ENCODE measurements at regions not wholly inside any gene's neighbourhood (a gene's known extent, or its start where the extent isn't known, plus 50 kb on each side); places are given as distances from the start of the nearest gene placed in this dataset.

DNA sequence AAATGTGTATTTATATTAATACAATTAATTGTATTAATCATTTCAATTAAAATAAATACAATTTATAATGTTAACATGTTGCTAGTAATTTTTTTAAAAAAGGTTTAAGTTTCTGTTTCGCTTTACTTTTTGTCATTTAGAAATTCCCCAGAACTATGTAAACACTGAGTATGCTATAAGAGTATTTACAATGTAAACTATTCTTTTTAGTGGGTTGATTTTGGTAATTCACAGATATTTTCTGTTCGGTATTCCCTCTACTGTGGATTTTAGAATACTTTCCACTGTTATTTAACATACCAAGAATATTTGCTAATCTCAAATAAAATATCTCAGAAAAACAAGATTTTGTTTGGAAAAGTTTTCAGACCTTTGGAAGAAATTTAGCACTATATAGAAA, 1564.4 kb downstream of the EFNA5 start:
- Histone ChIP-seq H3K9ac (ENCODE audit: insufficient read depth in 1 of 2, low read length in 2 of 2) (no peak overlapping the region), H3K4me3 (no peak overlapping the region), H3K9me3 (ENCODE audit: control insufficient read depth in 4 of 4, insufficient read depth in 3 of 4, low read length in 3 of 4) (no peaks in the 10 kb centered on the region), H3K36me3 (ENCODE audit: control insufficient read depth in 4 of 4, insufficient read depth in 4 of 4, low read length in 4 of 4) (no peaks in the 10 kb centered on the region), H3K27ac (ENCODE audit: low read depth in 1 of 2, low read length in 1 of 2) (no peak overlapping the region), H3K27me3 (ENCODE audit: control insufficient read depth in 3 of 3, insufficient read depth in 3 of 3, low read length in 2 of 3) (no peaks in the 10 kb centered on the region), H3K4me1 (ENCODE audit: control insufficient read depth in 5 of 5, insufficient read depth in 5 of 5, low read length in 5 of 5) (no peaks in the 10 kb centered on the region)
- WGBS, 2 donors: 57 to 79% methylated on average over 2 of the region's 2 CpGs
- no peak for DNase-seq
- TF ChIP-seq, protein P1, sequence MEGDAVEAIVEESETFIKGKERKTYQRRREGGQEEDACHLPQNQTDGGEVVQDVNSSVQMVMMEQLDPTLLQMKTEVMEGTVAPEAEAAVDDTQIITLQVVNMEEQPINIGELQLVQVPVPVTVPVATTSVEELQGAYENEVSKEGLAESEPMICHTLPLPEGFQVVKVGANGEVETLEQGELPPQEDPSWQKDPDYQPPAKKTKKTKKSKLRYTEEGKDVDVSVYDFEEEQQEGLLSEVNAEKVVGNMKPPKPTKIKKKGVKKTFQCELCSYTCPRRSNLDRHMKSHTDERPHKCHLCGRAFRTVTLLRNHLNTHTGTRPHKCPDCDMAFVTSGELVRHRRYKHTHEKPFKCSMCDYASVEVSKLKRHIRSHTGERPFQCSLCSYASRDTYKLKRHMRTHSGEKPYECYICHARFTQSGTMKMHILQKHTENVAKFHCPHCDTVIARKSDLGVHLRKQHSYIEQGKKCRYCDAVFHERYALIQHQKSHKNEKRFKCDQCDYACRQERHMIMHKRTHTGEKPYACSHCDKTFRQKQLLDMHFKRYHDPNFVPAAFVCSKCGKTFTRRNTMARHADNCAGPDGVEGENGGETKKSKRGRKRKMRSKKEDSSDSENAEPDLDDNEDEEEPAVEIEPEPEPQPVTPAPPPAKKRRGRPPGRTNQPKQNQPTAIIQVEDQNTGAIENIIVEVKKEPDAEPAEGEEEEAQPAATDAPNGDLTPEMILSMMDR (IDR thresholded peaks at IDR 0.05; ENCODE audit: control extremely low read depth, extremely low read depth): no peak
- ATAC-seq (ENCODE audit: insufficient read depth, low FRiP score): no peak

DNA sequence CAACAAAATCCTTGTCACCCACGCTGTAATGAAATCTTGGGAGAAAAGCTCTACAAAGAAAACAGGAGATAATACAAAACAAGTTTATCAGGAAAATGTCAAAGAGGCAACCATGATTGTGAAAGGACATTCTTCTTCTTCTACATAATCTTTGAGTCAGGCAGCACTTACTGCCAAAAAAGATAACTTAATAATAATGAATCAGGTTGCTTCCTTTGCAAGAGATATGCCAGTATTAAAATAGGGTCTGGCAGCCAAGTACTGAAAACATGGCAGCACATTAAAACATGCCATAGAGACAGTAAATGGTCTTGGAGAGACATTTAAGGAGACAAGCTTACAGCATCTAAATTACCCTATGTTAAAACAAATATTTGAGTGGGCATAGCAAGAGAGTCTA, 1573.4 kb downstream of the EFNA5 start:
- H3K9ac ChIP-seq (ENCODE audit: insufficient read depth in 1 of 2, low read length in 2 of 2): no peak overlapping the region
- TF ChIP-seq, protein P1 (IDR thresholded peaks at IDR 0.05; ENCODE audit: control extremely low read depth, extremely low read depth): no peak
- H3K27ac ChIP-seq (ENCODE audit: low read depth in 1 of 2, low read length in 1 of 2): no peak overlapping the region
- no peaks in the 10 kb centered on the region for H3K4me1 ChIP-seq (ENCODE audit: control insufficient read depth in 5 of 5, insufficient read depth in 5 of 5, low read length in 5 of 5)
- 56 to 59% methylated on average over 1 of the region's 1 CpG for WGBS, 2 donors
- H3K27me3 ChIP-seq (ENCODE audit: control insufficient read depth in 3 of 3, insufficient read depth in 3 of 3, low read length in 2 of 3): no peaks in the 10 kb centered on the region
- no peak overlapping the region for H3K4me3 ChIP-seq
- DNase-seq (no peak), ATAC-seq (ENCODE audit: insufficient read depth, low FRiP score) (no peak)
- no peaks in the 10 kb centered on the region for H3K9me3 ChIP-seq (ENCODE audit: control insufficient read depth in 4 of 4, insufficient read depth in 3 of 4, low read length in 3 of 4)
- H3K36me3 ChIP-seq (ENCODE audit: control insufficient read depth in 4 of 4, insufficient read depth in 4 of 4, low read length in 4 of 4): no peaks in the 10 kb centered on the region

DNA sequence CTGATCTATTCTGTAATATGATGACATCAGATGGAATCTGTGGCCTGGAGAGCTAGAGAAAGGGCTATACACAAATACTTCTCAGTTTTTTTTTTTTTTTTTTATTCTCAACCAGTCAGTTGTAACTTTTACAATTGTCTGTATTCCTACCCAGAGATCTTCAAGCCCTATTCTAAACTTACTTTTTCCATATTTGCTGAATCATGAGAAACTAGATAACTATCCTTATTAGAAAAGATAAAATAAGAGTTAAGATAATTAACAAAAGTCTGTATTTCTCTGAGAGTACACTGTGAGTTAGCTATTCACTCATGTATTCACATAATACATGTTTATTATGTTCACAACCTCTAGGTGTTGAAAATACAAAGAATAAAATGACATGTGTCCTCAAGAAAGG, 1575.9 kb downstream of the EFNA5 start:
- Histone ChIP-seq H3K4me3 (no peak overlapping the region), H3K27ac (ENCODE audit: low read depth in 1 of 2, low read length in 1 of 2) (no peak overlapping the region), H3K9me3 (ENCODE audit: control insufficient read depth in 4 of 4, insufficient read depth in 3 of 4, low read length in 3 of 4) (no peaks in the 10 kb centered on the region), H3K4me1 (ENCODE audit: control insufficient read depth in 5 of 5, insufficient read depth in 5 of 5, low read length in 5 of 5) (no peaks in the 10 kb centered on the region), H3K9ac (ENCODE audit: insufficient read depth in 1 of 2, low read length in 2 of 2) (no peak overlapping the region), H3K27me3 (ENCODE audit: control insufficient read depth in 3 of 3, insufficient read depth in 3 of 3, low read length in 2 of 3) (no peaks in the 10 kb centered on the region), H3K36me3 (ENCODE audit: control insufficient read depth in 4 of 4, insufficient read depth in 4 of 4, low read length in 4 of 4) (no peaks in the 10 kb centered on the region)
- TF ChIP-seq, protein P1 (IDR thresholded peaks at IDR 0.05; ENCODE audit: control extremely low read depth, extremely low read depth): no peak
- no peak for DNase-seq
- ATAC-seq (ENCODE audit: insufficient read depth, low FRiP score): no peak

DNA sequence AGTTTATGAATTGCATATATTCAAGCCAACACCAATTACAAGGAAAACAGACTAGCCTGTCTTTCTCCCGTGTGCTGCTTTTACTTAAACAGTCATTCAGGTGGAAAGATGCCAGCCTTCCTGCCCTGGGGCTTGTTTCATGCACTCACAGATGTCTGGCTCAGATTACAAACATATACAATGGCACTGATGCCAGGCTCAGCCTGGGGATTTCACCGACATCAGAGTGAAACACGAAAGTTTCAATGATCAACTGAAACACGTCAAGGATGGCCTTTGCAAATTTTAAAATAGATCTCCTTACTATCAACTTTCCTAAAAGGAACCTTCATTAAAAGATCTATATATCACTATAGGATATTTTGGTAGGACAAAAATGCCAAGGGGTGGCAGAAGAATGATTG, 1576.5 kb downstream of the EFNA5 start:
- no peak overlapping the region for H3K4me3 ChIP-seq
- TF ChIP-seq, protein P1 (IDR thresholded peaks at IDR 0.05; ENCODE audit: control extremely low read depth, extremely low read depth): no peak
- no peak overlapping the region for H3K9ac ChIP-seq (ENCODE audit: insufficient read depth in 1 of 2, low read length in 2 of 2)
- H3K9me3 ChIP-seq (ENCODE audit: control insufficient read depth in 4 of 4, insufficient read depth in 3 of 4, low read length in 3 of 4): no peaks in the 10 kb centered on the region
- no peaks in the 10 kb centered on the region for H3K4me1 ChIP-seq (ENCODE audit: control insufficient read depth in 5 of 5, insufficient read depth in 5 of 5, low read length in 5 of 5)
- H3K27me3 ChIP-seq (ENCODE audit: control insufficient read depth in 3 of 3, insufficient read depth in 3 of 3, low read length in 2 of 3): no peaks in the 10 kb centered on the region
- DNase-seq: peak in 1 of 3 donors; percentile 26
- H3K27ac ChIP-seq (ENCODE audit: low read depth in 1 of 2, low read length in 1 of 2): no peak overlapping the region
- no peak for ATAC-seq (ENCODE audit: insufficient read depth, low FRiP score)
- 55 to 72% methylated on average over 4 of the region's 4 CpGs for WGBS, 2 donors
- no peaks in the 10 kb centered on the region for H3K36me3 ChIP-seq (ENCODE audit: control insufficient read depth in 4 of 4, insufficient read depth in 4 of 4, low read length in 4 of 4)
